Esophagus squamous epithelium (tissue), 5 donors: ENCODE measurements at regions not wholly inside any gene's neighbourhood (a gene's known extent, or its start where the extent isn't known, plus 50 kb on each side); places are given as distances from the start of the nearest gene placed in this dataset.
A peak's percentile ranks its signal among the peaks of the same experiment; 100 is the strongest.

Source experiments
- DNase-seq: peaks from one replicate; lab custom pipeline; 2025; lab: John Stamatoyannopoulos, UW
- H3K27ac ChIP-seq, 4 donors: fragments of 200-600 bp; sonication (generic); one replicate each; pipeline ENCODE4 v1.5.1; 2016 to 2019; ENCODE audit warnings: mild to moderate bottlenecking in 1 of 4
- H3K27me3 ChIP-seq, 4 donors: fragments of 200-600 bp; sonication (generic); 1 replicate in 3 of 4; 2 replicates in 1 of 4; pipeline versions ENCODE4 v1.5.1 to v1.6.0; 2017 to 2021; ENCODE audit warnings: antibody characterized with exemption in 1 of 4
- H3K36me3 ChIP-seq, 3 donors: fragments of 200-600 bp; sonication (generic); one replicate each; pipeline ENCODE4 v1.5.1; 2016 to 2019
- H3K4me1 ChIP-seq, 3 donors: fragments of 200-600 bp; sonication (generic); one replicate each; pipeline ENCODE4 v1.5.1; 2017 to 2019
- H3K4me3 ChIP-seq, 4 donors: fragments of 200-600 bp; sonication (generic); 1 replicate in 3 of 4; 2 replicates in 1 of 4; pipeline ENCODE4 v1.5.1; 2016 to 2019; ENCODE audit warnings: mild to moderate bottlenecking in 2 of 4, moderate library complexity in 1 of 4
- H3K9me3 ChIP-seq, 3 donors: fragments of 200-600 bp; sonication (generic); one replicate each; pipeline ENCODE4 v1.5.1; 2016 to 2019
- CTCF ChIP-seq, 6 experiments: fragments of 450-650 bp in 4 of 6; fragments of 200-600 bp in 2 of 6; sonication (generic) in 2 of 6; IDR thresholded peaks; one replicate each; pipeline ENCODE4 v1.5.1; 2016 to 2019; ENCODE audit warnings: antibody characterized with exemption in 6 of 6, mild to moderate bottlenecking in 4 of 6, moderate library complexity in 4 of 6
- POLR2A ChIP-seq, 4 donors: fragments of 450-650 bp; IDR thresholded peaks; one replicate each; pipeline ENCODE4 v1.6.1; 2017; ENCODE audit warnings: antibody characterized with exemption in 4 of 4, mild to moderate bottlenecking in 4 of 4, moderate library complexity in 3 of 4
- WGBS, 2 donors: methylation state at CpG; one replicate each; pipeline ENCODE4 v1.1.5; 2018; 5-methylcytosine and 5-hydroxymethylcytosine counted together
- intact Hi-C: fragments of 100-400 bp; cut with DNase I; formaldehyde crosslinking; loops from one replicate; pipeline ENCODE4 v1.15.0; 2022
- donor health status: DM: yes; HTN: yes; CAD: no.

- intact Hi-C loops, result no loop called here
- Histone ChIP-seq H3K4me1 (peaks cover 7 to 32% (median 9%) of the 10 kb centered on the region in 3 donors), H3K27me3 (no peaks in the 10 kb centered on the region), H3K36me3 (no peaks in the 10 kb centered on the region), H3K4me3 (no peak overlapping the region), H3K9me3 (no peaks in the 10 kb centered on the region), H3K27ac (no peak overlapping the region)
- DNase-seq, result no peak
- WGBS, 2 donors, result 82 to 89% methylated on average over 2 of the region's 2 CpGs
- no peak for TF ChIP-seq CTCF (IDR thresholded peaks at IDR 0.05)
- TF ChIP-seq POLR2A (IDR thresholded peaks at IDR 0.05), result no peak
Measured at GRCh38 chr9:115587310-115587709, 469.4 kb upstream of the TNC start.

- Histone ChIP-seq H3K4me3 (no peak overlapping the region), H3K4me1 (peaks cover 7 to 54% (median 12%) of the 10 kb centered on the region in 3 donors), H3K36me3 (no peaks in the 10 kb centered on the region), H3K9me3 (no peaks in the 10 kb centered on the region), H3K27ac (peak overlapping the region in 3 of 4 donors; percentile 18 to 66 (median 52)), H3K27me3 (peaks cover 0 to 3% (median 0%) of the 10 kb centered on the region in 4 donors)
- DNase-seq, result no peak
- peak in 1 of 6 experiments; percentile 3 for TF ChIP-seq CTCF (IDR thresholded peaks at IDR 0.05)
- TF ChIP-seq POLR2A (IDR thresholded peaks at IDR 0.05), result no peak
- intact Hi-C loops, result loop anchor here (10.0 kb wide), 3 partner anchors 295 to 1075 kb away; no protein-coding TSS in a partner anchor
Measured at GRCh38 chr9:115590011-115590410, 472.1 kb upstream of the TNC start.

- peak; percentile 45 to 90 (median 84) for TF ChIP-seq CTCF (IDR thresholded peaks at IDR 0.05)
- no peak for TF ChIP-seq POLR2A (IDR thresholded peaks at IDR 0.05)
- Histone ChIP-seq H3K4me1 (peaks cover 7 to 58% (median 12%) of the 10 kb centered on the region in 3 donors), H3K9me3 (no peaks in the 10 kb centered on the region), H3K4me3 (no peak overlapping the region), H3K27me3 (peaks cover 0 to 3% (median 0%) of the 10 kb centered on the region in 4 donors), H3K36me3 (no peaks in the 10 kb centered on the region), H3K27ac (peak overlapping the region; percentile 45 to 63 (median 56))
- WGBS, 2 donors, result 5 to 6% methylated on average over 4 of the region's 4 CpGs
- intact Hi-C loops, result loop anchor here (10.0 kb wide), 3 partner anchors 293 to 1073 kb away; no protein-coding TSS in a partner anchor
- no peak for DNase-seq
Measured at GRCh38 chr9:115591584-115591984, 473.6 kb upstream of the TNC start.

- DNase-seq, result no peak
- TF ChIP-seq POLR2A (IDR thresholded peaks at IDR 0.05) (no peak), CTCF (IDR thresholded peaks at IDR 0.05) (peak in 5 of 6 experiments; percentile 59 to 91 (median 79))
- Histone ChIP-seq H3K36me3 (no peaks in the 10 kb centered on the region), H3K4me3 (no peak overlapping the region), H3K27me3 (peaks cover 0 to 12% (median 0%) of the 10 kb centered on the region in 4 donors), H3K27ac (peak overlapping the region; percentile 28 to 60 (median 29)), H3K9me3 (no peaks in the 10 kb centered on the region), H3K4me1 (peaks cover 7 to 66% (median 12%) of the 10 kb centered on the region in 3 donors)
- 8 to 10% methylated on average over 4 of the region's 4 CpGs for WGBS, 2 donors
- intact Hi-C loops, result loop anchor here (10.0 kb wide), 3 partner anchors 291 to 1071 kb away; no protein-coding TSS in a partner anchor
Measured at GRCh38 chr9:115593587-115594091, 475.7 kb upstream of the TNC start.

GRCh38 chr9:115594557-115594956 is 476.6 kb upstream of the TNC start:
- intact Hi-C loops, result loop anchor here (10.0 kb wide), 3 partner anchors 290 to 1070 kb away; no protein-coding TSS in a partner anchor
- peaks cover 6 to 62% (median 9%) of the 10 kb centered on the region in 3 donors for H3K4me1 ChIP-seq
- DNase-seq, result no peak
- TF ChIP-seq POLR2A (IDR thresholded peaks at IDR 0.05) (no peak), CTCF (IDR thresholded peaks at IDR 0.05) (no peak)
- peak overlapping the region in 3 of 4 donors; percentile 28 to 60 (median 30) for H3K27ac ChIP-seq
- peaks cover 0 to 12% (median 0%) of the 10 kb centered on the region in 4 donors for H3K27me3 ChIP-seq
- H3K4me3 ChIP-seq, result no peak overlapping the region
- no peaks in the 10 kb centered on the region for H3K9me3 ChIP-seq
- 24 to 50% methylated on average over 1 of the region's 1 CpG for WGBS, 2 donors
- no peaks in the 10 kb centered on the region for H3K36me3 ChIP-seq
